Ovary (tissue), 3 donors: ENCODE measurements at regions not wholly inside any gene's neighbourhood (a gene's known extent, or its start where the extent isn't known, plus 50 kb on each side); places are given as distances from the start of the nearest gene placed in this dataset.

Experiments used
- CTCF ChIP-seq, 3 donors: fragments of 450-650 bp in 2 of 3; fragments of 200-600 bp in 1 of 3; IDR thresholded peaks; one replicate each; pipeline versions ENCODE4 v1.5.1 to v1.8.0; 2016 to 2022; ENCODE audit warnings: antibody characterized with exemption in 3 of 3, mild to moderate bottlenecking in 1 of 3
- POLR2A ChIP-seq: fragments of 450-650 bp; IDR thresholded peaks from one replicate; pipeline ENCODE4 v1.6.1; 2017; ENCODE audit warnings: antibody characterized with exemption, mild to moderate bottlenecking, moderate library complexity
- donor health status: DM: no; HTN: no; CAD: no.

DNA sequence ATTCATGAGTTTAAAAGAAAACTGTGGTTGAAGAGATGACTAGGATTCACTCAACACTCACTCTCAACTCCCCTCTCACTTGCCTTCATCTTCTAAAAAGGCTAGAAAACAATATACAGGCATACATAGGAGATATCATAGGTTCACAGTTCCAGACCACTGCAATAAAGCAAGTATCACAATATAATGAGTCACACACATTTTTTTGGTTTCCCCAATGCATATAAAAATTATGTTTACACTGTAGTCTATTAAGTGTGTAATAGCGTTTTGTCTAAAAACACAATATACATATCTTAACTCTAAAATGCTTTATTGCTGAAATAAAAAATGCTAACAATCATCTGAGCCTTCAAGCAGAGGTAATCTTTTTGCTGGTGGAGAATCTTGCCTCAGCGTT lies 104.9 kb upstream of the PDE1C start:
- TF ChIP-seq CTCF (IDR thresholded peaks at IDR 0.05) (no peak), POLR2A (no peak)
